ENCODE measurements at regions not wholly inside any gene's neighbourhood (a gene's known extent, or its start where the extent isn't known, plus 50 kb on each side); places are given as distances from the start of the nearest gene placed in this dataset.

- TF ChIP-seq CTCF (IDR thresholded peaks at IDR 0.05; ENCODE audit: poor library complexity) (no peak), EZH2 (IDR thresholded peaks at IDR 0.05; ENCODE audit: borderline replicate concordance) (no peak), EZH2phosphoT487 (IDR thresholded peaks at IDR 0.05; ENCODE audit: low read depth, severe bottlenecking, unreplicated experiment) (no peak)
Observed at GRCh38 chr6:14452567-14453527, 335.3 kb downstream of the CD83 start.
